IgD-negative memory B cell (primary cell): ENCODE measurements at regions not wholly inside any gene's neighbourhood (a gene's known extent, or its start where the extent isn't known, plus 50 kb on each side); places are given as distances from the start of the nearest gene placed in this dataset.
A peak's percentile ranks its signal among the peaks of the same experiment; 100 is the strongest.

Experiments used
- H3K27ac Mint-ChIP-seq, 3 donors: one replicate each; pipeline ENCODE4 v1.8.0; 2020 to 2022; ENCODE audit warnings: mild to moderate bottlenecking in 3 of 3, mixed read lengths in 3 of 3, moderate library complexity in 1 of 3
- H3K27me3 Mint-ChIP-seq: one replicate; pipeline ENCODE4 v1.8.0; 2021; ENCODE audit warnings: mixed read lengths
- H3K36me3 Mint-ChIP-seq: one replicate; pipeline ENCODE4 v1.8.0; 2020; ENCODE audit warnings: mild to moderate bottlenecking, mixed read lengths
- H3K4me1 Mint-ChIP-seq, 3 donors: one replicate each; pipeline ENCODE4 v1.8.0; 2020 to 2022; ENCODE audit warnings: mixed read lengths in 3 of 3, mild to moderate bottlenecking in 1 of 3
- H3K4me3 Mint-ChIP-seq, 4 donors: one replicate each; pipeline ENCODE4 v1.8.0; 2020 to 2022; ENCODE audit warnings: mild to moderate bottlenecking in 4 of 4, mixed read lengths in 4 of 4, moderate library complexity in 3 of 4
- H3K9me3 Mint-ChIP-seq, 3 donors: one replicate each; pipeline ENCODE4 v1.8.0; 2020 to 2021; ENCODE audit warnings: mixed read lengths in 3 of 3, mild to moderate bottlenecking in 1 of 3

DNA sequence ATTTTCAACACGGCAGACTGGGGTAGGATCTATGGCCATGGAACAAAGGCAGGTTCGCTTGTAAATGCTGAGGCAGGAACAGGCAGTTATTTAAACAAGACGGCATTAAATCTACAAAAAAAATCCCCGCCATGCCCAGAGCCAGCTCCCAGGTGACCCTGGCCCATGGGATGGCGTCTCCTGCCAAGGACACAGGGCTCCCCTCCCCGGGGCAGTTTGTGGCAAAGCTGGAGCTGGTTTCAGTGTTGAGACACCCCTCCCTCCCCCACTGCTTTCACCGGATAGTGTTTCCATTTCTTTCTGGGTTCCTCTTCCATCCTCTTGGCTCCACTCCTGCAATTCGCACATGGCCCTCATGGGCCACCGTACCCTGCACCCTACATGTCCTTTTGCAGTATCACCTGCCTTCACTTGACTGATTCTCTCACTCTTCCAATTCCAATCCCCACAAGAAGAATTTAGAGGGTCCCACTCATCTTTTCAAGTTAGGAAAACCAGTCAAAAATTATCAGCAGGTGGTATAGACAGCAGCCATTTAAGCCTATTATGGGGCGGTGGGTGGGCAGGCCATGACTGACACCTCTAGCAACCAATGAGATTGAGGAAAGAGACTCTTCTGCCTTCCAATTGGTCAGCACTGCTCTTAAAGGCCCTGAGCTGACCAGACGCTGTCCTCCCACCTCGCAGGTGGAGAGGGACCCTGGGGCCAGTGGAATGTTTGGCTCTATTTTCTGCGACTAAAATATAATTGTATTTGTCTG, 52.0 kb downstream of the OLIG1 start:
- Mint-ChIP-seq H3K9me3 (no peaks in the 10 kb centered on the region), H3K36me3 (no peaks in the 10 kb centered on the region), H3K27ac (no peak overlapping the region), H3K4me1 (peaks cover 0 to 1% (median 1%) of the 10 kb centered on the region in 3 donors), H3K27me3 (peaks cover 15% of the 10 kb centered on the region), H3K4me3 (no peak overlapping the region)

- Mint-ChIP-seq H3K27ac (no peak overlapping the region), H3K36me3 (no peaks in the 10 kb centered on the region), H3K4me1 (peaks cover 0 to 8% (median 1%) of the 10 kb centered on the region in 3 donors), H3K9me3 (no peaks in the 10 kb centered on the region), H3K27me3 (peaks cover 21% of the 10 kb centered on the region), H3K4me3 (no peak overlapping the region)
These were observed 52.6 kb downstream of the OLIG1 start for GRCh38 chr21:33122507-33122906.

DNA sequence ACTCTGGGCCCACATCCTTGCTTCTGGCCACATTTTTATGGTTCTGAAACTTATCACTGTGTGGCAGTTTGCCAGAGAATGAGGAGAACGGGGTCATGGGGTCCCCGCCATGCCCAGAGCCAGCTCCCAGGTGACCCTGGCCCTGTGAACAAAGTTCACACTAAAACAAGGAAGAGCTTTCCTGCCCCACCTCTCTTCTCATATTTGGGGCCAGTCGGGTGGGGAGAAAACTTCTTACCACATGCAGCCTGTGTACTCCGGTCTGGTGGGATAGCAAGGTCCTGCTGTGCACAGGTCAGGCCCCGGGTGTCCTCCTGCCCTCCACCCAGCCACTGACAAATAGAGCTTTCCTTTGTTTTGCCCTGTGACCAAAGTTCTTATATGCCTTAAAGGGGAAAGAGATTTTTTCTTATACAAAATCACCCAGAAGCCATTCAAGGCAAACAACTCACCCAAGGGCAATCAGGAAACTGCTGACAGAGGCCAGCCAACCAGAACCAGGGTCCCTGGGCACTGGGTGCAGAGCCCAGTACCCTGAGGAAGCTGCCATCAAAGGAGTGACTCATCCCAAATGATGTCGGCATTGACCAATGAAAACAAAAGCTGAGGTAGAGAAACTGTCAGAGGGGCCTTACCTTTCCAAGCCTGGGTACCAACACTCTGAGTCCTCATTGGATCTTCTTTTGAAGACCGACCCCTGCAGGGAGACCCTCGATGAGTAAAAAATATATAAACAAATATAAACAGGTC, 53.6 kb downstream of the OLIG1 start:
- Mint-ChIP-seq H3K36me3 (no peaks in the 10 kb centered on the region), H3K27me3 (peaks cover 23% of the 10 kb centered on the region), H3K9me3 (no peaks in the 10 kb centered on the region), H3K4me3 (no peak overlapping the region), H3K27ac (no peak overlapping the region), H3K4me1 (peaks cover 0 to 9% (median 1%) of the 10 kb centered on the region in 3 donors)

- H3K9me3 Mint-ChIP-seq: no peaks in the 10 kb centered on the region
- peaks cover 0 to 9% (median 1%) of the 10 kb centered on the region in 3 donors for H3K4me1 Mint-ChIP-seq
- no peaks in the 10 kb centered on the region for H3K36me3 Mint-ChIP-seq
- H3K27ac Mint-ChIP-seq: no peak overlapping the region
- H3K27me3 Mint-ChIP-seq: peaks cover 21% of the 10 kb centered on the region
- no peak overlapping the region for H3K4me3 Mint-ChIP-seq
These were observed 54.9 kb downstream of the OLIG1 start for GRCh38 chr21:33124889-33125288.

- H3K4me1 Mint-ChIP-seq: peaks cover 0 to 9% (median 1%) of the 10 kb centered on the region in 3 donors
- no peak overlapping the region for H3K4me3 Mint-ChIP-seq
- no peak overlapping the region for H3K27ac Mint-ChIP-seq
- H3K27me3 Mint-ChIP-seq: peaks cover 24% of the 10 kb centered on the region
- H3K36me3 Mint-ChIP-seq: no peaks in the 10 kb centered on the region
- H3K9me3 Mint-ChIP-seq: no peaks in the 10 kb centered on the region
These were observed 55.9 kb downstream of the OLIG1 start for GRCh38 chr21:33125680-33126375.

DNA sequence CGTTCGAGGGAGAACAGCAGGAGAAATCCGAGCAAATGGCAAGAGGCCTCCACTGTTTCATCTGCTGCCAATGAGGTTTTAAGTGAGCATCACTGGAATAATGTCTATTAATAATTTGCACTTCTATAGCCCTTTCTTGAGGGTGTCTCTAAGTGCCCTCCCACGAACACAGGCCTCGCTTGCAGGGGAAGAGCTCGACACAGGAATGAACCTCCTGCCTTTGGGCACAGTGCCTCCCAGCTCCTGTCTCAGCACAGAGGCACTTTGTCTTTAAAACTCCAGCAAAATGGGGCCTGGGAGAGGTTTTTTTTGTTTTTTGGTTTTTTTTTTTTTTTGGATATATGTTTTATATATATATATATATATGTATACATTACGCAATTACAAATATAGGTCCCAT, 56.6 kb downstream of the OLIG1 start:
- H3K4me1 Mint-ChIP-seq: peaks cover 0 to 9% (median 1%) of the 10 kb centered on the region in 3 donors
- H3K36me3 Mint-ChIP-seq: no peaks in the 10 kb centered on the region
- no peak overlapping the region for H3K4me3 Mint-ChIP-seq
- H3K9me3 Mint-ChIP-seq: no peaks in the 10 kb centered on the region
- H3K27ac Mint-ChIP-seq: no peak overlapping the region
- H3K27me3 Mint-ChIP-seq: peaks cover 24% of the 10 kb centered on the region

DNA sequence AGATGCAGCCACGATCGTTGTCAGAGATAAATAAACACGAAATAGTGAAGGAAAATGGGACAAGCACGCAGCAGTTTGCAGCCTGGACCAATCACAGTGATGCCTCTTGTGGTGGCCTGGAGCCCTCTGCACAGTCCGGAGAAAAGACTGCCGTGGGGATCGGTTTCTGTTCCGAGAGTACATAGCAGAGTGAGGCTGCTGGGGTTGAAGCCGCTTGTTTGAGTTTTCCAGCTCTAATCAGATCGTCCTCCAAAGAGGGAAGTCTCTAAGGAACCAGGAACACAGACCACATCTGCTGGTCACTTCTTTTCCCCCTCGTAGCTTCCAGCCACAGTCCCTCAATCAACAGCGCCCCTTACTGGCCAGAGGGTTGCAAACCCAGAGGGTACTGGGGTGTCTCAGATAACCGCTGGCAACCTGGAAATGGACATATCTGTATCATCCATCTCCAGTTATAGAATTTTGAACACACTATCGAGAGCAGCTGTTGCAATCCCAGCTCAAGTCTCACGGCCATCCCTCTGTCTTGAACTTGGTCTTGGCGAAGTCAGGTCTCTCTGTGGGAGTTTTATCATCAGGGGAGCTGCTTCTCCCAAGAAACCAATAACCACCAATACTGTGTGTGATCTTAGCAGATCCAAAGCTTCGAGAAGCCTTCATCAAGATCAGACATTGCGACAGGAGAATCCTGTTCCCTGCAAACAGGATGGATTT, 57.4 kb downstream of the OLIG1 start:
- peaks cover 0 to 9% (median 1%) of the 10 kb centered on the region in 3 donors for H3K4me1 Mint-ChIP-seq
- peak overlapping the region in 2 of 4 donors; percentile 26 to 56 for H3K4me3 Mint-ChIP-seq
- H3K36me3 Mint-ChIP-seq: no peaks in the 10 kb centered on the region
- no peaks in the 10 kb centered on the region for H3K9me3 Mint-ChIP-seq
- peaks cover 24% of the 10 kb centered on the region for H3K27me3 Mint-ChIP-seq
- no peak overlapping the region for H3K27ac Mint-ChIP-seq

- Mint-ChIP-seq H3K4me1 (peaks cover 0 to 9% (median 1%) of the 10 kb centered on the region in 3 donors), H3K4me3 (no peak overlapping the region), H3K27me3 (peaks cover 24% of the 10 kb centered on the region), H3K9me3 (no peaks in the 10 kb centered on the region), H3K27ac (peak overlapping the region in 1 of 3 donors; percentile 80), H3K36me3 (no peaks in the 10 kb centered on the region)
These were observed 57.9 kb downstream of the OLIG1 start for GRCh38 chr21:33127868-33128242.

DNA sequence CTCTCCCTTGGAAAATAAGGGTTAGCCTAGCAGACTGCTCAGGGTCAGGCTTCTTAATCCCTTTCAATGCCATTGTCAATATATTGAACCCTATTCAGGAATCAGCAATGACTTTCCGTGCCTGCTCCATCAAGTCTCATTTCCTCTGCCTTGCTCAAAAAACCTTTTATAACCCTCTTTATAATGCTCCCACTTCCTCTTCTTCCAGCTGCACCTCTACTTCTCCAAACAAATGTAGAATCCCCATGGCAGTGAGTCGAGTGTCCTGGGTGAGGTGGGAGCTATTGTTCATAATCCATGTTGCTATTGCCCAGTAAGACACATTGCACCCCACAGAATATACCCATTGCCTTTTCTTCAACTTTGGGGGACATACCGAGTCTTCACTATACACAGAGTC, 58.6 kb downstream of the OLIG1 start:
- no peaks in the 10 kb centered on the region for H3K9me3 Mint-ChIP-seq
- no peak overlapping the region for H3K27ac Mint-ChIP-seq
- peaks cover 23% of the 10 kb centered on the region for H3K27me3 Mint-ChIP-seq
- no peak overlapping the region for H3K4me3 Mint-ChIP-seq
- peaks cover 0 to 9% (median under 1%) of the 10 kb centered on the region in 3 donors for H3K4me1 Mint-ChIP-seq
- no peaks in the 10 kb centered on the region for H3K36me3 Mint-ChIP-seq

DNA sequence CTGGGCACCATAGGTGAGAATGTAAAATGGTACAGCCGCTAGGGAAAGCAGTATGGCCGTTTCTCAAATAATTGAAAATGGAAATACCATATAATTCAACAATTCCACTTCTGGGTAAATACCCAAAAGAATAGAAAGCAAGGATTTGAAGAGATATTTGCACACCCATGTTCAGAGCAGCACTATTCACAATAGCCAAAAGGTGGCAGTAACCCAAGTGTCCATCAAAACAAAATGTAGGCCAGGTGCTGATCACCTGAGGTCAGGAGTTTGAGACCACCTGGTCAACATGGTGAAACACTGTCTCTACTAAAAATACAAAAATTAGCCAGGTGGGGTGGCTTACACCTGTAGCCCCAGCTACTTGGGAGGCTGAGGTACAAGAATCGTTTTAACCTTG, 62.1 kb downstream of the OLIG1 start:
- H3K4me3 Mint-ChIP-seq: peak overlapping the region in 1 of 4 donors; percentile 65
- H3K27me3 Mint-ChIP-seq: peaks cover 14% of the 10 kb centered on the region
- no peak overlapping the region for H3K27ac Mint-ChIP-seq
- peaks cover 0 to 6% (median 0%) of the 10 kb centered on the region in 3 donors for H3K4me1 Mint-ChIP-seq
- H3K36me3 Mint-ChIP-seq: no peaks in the 10 kb centered on the region
- H3K9me3 Mint-ChIP-seq: no peaks in the 10 kb centered on the region

- H3K27me3 Mint-ChIP-seq: peaks cover 3% of the 10 kb centered on the region
- H3K4me1 Mint-ChIP-seq: no peaks in the 10 kb centered on the region
- H3K4me3 Mint-ChIP-seq: no peak overlapping the region
- no peaks in the 10 kb centered on the region for H3K9me3 Mint-ChIP-seq
- no peak overlapping the region for H3K27ac Mint-ChIP-seq
- no peaks in the 10 kb centered on the region for H3K36me3 Mint-ChIP-seq
These were observed 64.0 kb downstream of the OLIG1 start for GRCh38 chr21:33133892-33134291.

DNA sequence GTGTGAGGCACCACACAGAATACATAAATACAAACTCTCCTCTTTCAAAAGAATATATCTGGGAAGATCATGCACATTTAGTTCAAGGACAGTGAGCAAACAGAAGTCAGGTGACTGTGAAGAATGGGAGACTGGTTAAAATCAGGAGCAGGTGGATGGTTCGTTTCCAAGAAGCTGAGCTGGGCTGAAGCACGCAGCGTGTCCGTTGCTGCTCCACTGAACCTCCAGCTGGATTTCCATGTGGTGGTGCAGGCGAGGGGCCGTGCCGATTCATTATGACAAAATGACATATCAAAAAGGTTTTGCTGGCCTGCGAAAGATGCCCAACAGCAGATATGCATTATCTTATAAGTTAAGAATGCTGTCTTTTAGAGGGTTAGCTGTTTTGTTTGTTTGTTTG, 66.0 kb downstream of the OLIG1 start:
- no peaks in the 10 kb centered on the region for H3K9me3 Mint-ChIP-seq
- no peak overlapping the region for H3K4me3 Mint-ChIP-seq
- H3K36me3 Mint-ChIP-seq: no peaks in the 10 kb centered on the region
- no peak overlapping the region for H3K27ac Mint-ChIP-seq
- no peaks in the 10 kb centered on the region for H3K4me1 Mint-ChIP-seq
- no peaks in the 10 kb centered on the region for H3K27me3 Mint-ChIP-seq

GRCh38 chr21:33136847-33137502, 67.0 kb downstream of the OLIG1 start:
- Mint-ChIP-seq H3K4me3 (no peak overlapping the region), H3K4me1 (no peaks in the 10 kb centered on the region), H3K27me3 (peaks cover 1% of the 10 kb centered on the region), H3K9me3 (no peaks in the 10 kb centered on the region), H3K36me3 (no peaks in the 10 kb centered on the region), H3K27ac (no peak overlapping the region)

DNA sequence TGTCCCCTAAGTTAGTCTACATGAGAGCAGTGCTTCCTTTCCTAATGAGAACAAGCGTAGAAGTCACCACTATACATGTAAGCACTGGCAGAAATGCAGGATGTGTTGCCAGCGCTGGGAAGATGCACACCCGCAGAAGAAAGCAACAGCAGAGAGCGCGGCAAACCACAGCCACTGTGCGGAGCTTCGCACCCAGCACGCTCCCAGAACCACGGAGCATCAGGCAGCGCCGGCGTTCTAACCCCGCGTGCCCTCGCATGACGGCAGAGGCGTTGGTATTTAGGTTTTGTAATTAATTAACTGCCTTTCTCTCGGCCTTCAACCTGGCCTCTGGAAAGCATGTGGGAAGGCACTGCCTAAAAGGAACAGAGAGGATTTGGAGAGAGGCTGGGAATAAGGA, 69.1 kb downstream of the OLIG1 start:
- no peak overlapping the region for H3K27ac Mint-ChIP-seq
- H3K4me1 Mint-ChIP-seq: no peaks in the 10 kb centered on the region
- peaks cover 9% of the 10 kb centered on the region for H3K27me3 Mint-ChIP-seq
- no peaks in the 10 kb centered on the region for H3K9me3 Mint-ChIP-seq
- no peak overlapping the region for H3K4me3 Mint-ChIP-seq
- no peaks in the 10 kb centered on the region for H3K36me3 Mint-ChIP-seq
